Loucy (cell line): ENCODE measurements at regions not wholly inside any gene's neighbourhood (a gene's known extent, or its start where the extent isn't known, plus 50 kb on each side); places are given as distances from the start of the nearest gene placed in this dataset.
"Not testable (repeated sequence)": the region's sequence is repeated elsewhere in the genome, so short reads cannot be mapped to it uniquely, and the experiment has no call there.

ENCODE experiments used
- H2AFZ ChIP-seq: fragments of 200-600 bp; sonication (generic); 2 replicates; pipeline ENCODE4 v1.6.0; 2016; ENCODE audit warnings: antibody characterized with exemption, mild to moderate bottlenecking, low read length, moderate library complexity
- H3F3A ChIP-seq: fragments of 200-600 bp; 2 replicates; pipeline ENCODE4 v1.6.0; 2016; ENCODE audit warnings: antibody characterized with exemption, low read depth, mild to moderate bottlenecking
- H3K27me3 ChIP-seq: fragments of 200-600 bp; sonication (generic); 2 replicates; pipeline ENCODE4 v1.6.1; 2014; ENCODE audit warnings: low read length, mild to moderate bottlenecking; ENCODE audit not compliant: insufficient read depth, poor library complexity, severe bottlenecking
- H3K36me3 ChIP-seq: fragments of 200-600 bp; sonication (generic); 2 replicates; pipeline ENCODE4 v1.6.1; 2016; ENCODE audit warnings: low read length; ENCODE audit not compliant: insufficient read depth
- H3K4me1 ChIP-seq: fragments of 200-600 bp; sonication (generic); 2 replicates; pipeline ENCODE4 v1.5.1; 2014; ENCODE audit warnings: low read length, mild to moderate bottlenecking; ENCODE audit not compliant: insufficient read depth, poor library complexity, severe bottlenecking
- H3K4me2 ChIP-seq: fragments of 200-600 bp; sonication (generic); 2 replicates; pipeline ENCODE4 v1.6.0; 2014; ENCODE audit warnings: antibody characterized with exemption, low read length, low read depth, mild to moderate bottlenecking; ENCODE audit not compliant: poor library complexity, severe bottlenecking
- H3K4me3 ChIP-seq: fragments of 200-600 bp; sonication (generic); 2 replicates; pipeline ENCODE4 v1.5.1; 2014; ENCODE audit warnings: low read length, mild to moderate bottlenecking, mixed read lengths; ENCODE audit not compliant: poor library complexity, severe bottlenecking
- H3K79me2 ChIP-seq: fragments of 200-600 bp; sonication (generic); 2 replicates; pipeline ENCODE4 v1.6.1; 2014; ENCODE audit warnings: low read length; ENCODE audit not compliant: insufficient read depth
- H3K9ac ChIP-seq: fragments of 200-600 bp; sonication (generic); 2 replicates; pipeline ENCODE4 v1.6.0; 2014; ENCODE audit warnings: mild to moderate bottlenecking, low read depth, low read length, moderate library complexity; ENCODE audit not compliant: poor library complexity, severe bottlenecking
- H3K9me2 ChIP-seq: fragments of 200-600 bp; sonication (generic); replicated peaks from 2 replicates; pipeline ENCODE4 v1.6.1; 2016; ENCODE audit warnings: low read depth, low read length, mixed read lengths
- H3K9me3 ChIP-seq: fragments of 200-600 bp; sonication (generic); 2 replicates; pipeline ENCODE4 v1.6.1; 2014; ENCODE audit warnings: mild to moderate bottlenecking, antibody characterized with exemption, low read length, low read depth; ENCODE audit not compliant: insufficient read depth
- H4K20me1 ChIP-seq: fragments of 200-600 bp; sonication (generic); 2 replicates; pipeline ENCODE4 v1.6.0; 2014; ENCODE audit warnings: antibody characterized with exemption, low read length, mild to moderate bottlenecking; ENCODE audit not compliant: insufficient read depth, poor library complexity, severe bottlenecking
- EZH2phosphoT487 ChIP-seq: fragments of 200-600 bp; IDR thresholded peaks from 2 replicates; pipeline ENCODE4 v1.6.1; 2018; ENCODE audit warnings: antibody characterized with exemption, mild to moderate bottlenecking, moderate library complexity, borderline replicate concordance
- TF ChIP-seq, protein P1 (sequence below): fragments of 200-600 bp; sonication (generic); conservative IDR thresholded peaks from 2 replicates; pipeline ENCODE4 v1.5.1; 2014; ENCODE audit warnings: mild to moderate bottlenecking, antibody characterized with exemption, low read length

DNA sequence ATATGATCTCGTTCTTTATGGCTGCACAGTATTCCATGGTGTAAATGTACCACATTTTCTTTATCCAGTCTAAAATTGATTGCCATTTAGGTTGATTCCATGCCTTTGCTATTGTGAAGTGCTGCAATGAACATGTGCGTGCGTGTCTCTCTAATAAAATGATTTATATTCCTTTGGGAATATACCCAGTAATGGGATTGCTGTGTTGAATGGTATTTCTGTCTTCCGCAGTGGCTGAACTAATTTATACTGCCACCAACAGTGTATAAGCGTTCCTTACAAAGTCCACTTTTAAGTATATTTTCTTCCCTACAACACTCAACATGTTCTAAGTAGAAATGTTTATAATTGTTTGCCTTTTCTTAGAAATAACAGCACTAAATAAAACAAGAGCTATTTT is 521.9 kb downstream of the DTWD2 start:
- H2AFZ ChIP-seq, result no peak overlapping the region
- TF ChIP-seq EZH2phosphoT487, result no peak
- TF ChIP-seq, protein P1, sequence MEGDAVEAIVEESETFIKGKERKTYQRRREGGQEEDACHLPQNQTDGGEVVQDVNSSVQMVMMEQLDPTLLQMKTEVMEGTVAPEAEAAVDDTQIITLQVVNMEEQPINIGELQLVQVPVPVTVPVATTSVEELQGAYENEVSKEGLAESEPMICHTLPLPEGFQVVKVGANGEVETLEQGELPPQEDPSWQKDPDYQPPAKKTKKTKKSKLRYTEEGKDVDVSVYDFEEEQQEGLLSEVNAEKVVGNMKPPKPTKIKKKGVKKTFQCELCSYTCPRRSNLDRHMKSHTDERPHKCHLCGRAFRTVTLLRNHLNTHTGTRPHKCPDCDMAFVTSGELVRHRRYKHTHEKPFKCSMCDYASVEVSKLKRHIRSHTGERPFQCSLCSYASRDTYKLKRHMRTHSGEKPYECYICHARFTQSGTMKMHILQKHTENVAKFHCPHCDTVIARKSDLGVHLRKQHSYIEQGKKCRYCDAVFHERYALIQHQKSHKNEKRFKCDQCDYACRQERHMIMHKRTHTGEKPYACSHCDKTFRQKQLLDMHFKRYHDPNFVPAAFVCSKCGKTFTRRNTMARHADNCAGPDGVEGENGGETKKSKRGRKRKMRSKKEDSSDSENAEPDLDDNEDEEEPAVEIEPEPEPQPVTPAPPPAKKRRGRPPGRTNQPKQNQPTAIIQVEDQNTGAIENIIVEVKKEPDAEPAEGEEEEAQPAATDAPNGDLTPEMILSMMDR, result no peak
- H3F3A ChIP-seq, result no peaks in the 10 kb centered on the region
- H3K4me1 ChIP-seq, result no peaks in the 10 kb centered on the region
- H3K4me3 ChIP-seq, result no peak overlapping the region
- H3K9me2 ChIP-seq, result no peaks in the 10 kb centered on the region
- H3K27me3 ChIP-seq, result no peaks in the 10 kb centered on the region
- H3K9me3 ChIP-seq, result no peaks in the 10 kb centered on the region
- H4K20me1 ChIP-seq, result no peaks in the 10 kb centered on the region
- H3K79me2 ChIP-seq, result no peaks in the 10 kb centered on the region
- no peaks in the 10 kb centered on the region for H3K36me3 ChIP-seq
- H3K9ac ChIP-seq, result no peak overlapping the region
- H3K4me2 ChIP-seq, result no peak overlapping the region

DNA sequence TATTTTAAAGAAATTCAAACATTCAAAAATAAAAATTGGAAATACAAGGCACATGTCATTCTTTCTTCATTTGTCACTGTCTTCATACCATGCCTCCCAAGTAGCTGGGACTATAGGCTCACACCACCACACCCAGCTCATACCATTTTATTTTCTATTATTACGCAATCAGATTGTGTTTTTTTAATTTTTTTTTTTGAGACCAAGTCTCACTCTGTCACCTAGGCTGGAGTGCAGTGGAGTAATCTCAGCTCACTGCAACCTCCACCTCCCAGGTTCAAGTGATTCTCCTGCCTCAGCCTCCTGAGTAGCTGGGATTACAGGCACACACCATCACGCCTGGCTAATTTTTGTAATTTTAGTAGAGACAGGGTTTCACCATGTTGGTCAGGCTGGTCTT is 526.1 kb downstream of the DTWD2 start:
- H3K9me3 ChIP-seq, H3K79me2 ChIP-seq, H3K36me3 ChIP-seq, H3F3A ChIP-seq, H3K4me1 ChIP-seq, H3K4me3 ChIP-seq, H2AFZ ChIP-seq, H3K4me2 ChIP-seq, H4K20me1 ChIP-seq, H3K27me3 ChIP-seq, H3K9ac ChIP-seq, H3K9me2 ChIP-seq: not testable (repeated sequence)

DNA sequence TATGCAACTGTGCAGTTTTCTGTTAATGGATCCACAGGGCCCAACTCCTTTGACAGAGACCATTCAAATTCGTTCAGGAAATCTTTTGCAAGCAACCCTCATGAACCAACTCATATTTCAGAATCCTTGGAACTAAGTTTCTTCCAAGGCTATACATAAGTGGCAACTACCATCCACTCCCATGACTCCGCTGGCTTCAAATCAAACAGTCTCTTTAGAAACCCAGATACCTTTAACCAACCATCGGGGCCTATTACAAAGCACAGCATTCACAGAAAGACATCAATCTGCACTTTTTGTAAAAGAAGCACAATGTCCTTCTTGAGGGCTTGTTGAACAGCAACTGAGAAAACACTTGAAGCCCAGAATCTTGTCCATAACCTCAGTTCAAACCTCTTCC is 526.9 kb downstream of the DTWD2 start:
- Histone ChIP-seq H3K4me1 (no peaks in the 10 kb centered on the region), H3K9ac (no peak overlapping the region), H3K79me2 (no peaks in the 10 kb centered on the region), H2AFZ (no peak overlapping the region), H3F3A (no peaks in the 10 kb centered on the region), H4K20me1 (no peaks in the 10 kb centered on the region), H3K9me3 (no peaks in the 10 kb centered on the region), H3K9me2 (no peaks in the 10 kb centered on the region), H3K36me3 (no peaks in the 10 kb centered on the region), H3K4me3 (no peak overlapping the region), H3K4me2 (no peak overlapping the region), H3K27me3 (no peaks in the 10 kb centered on the region)
- no peak for TF ChIP-seq EZH2phosphoT487
- TF ChIP-seq, protein P1, result no peak

DNA sequence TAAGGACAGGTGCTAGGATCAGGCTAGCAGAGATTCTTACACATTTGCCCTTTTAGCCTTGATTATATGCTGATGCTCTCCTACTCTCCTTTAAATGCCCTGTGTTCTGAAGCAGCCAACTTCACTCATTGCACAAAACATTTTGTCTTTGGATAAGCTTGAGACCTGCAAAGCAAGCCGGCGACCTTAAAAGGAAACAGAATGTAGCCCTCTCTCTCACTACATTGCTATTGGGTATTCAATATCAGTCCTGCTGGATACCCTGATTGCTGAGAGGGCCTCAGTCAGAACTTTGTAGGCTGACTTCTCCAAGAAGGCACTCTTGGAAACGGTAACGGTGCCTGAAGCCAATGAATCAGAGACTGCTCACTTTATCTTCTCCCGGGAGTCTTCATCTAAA is 528.9 kb downstream of the DTWD2 start:
- no peaks in the 10 kb centered on the region for H4K20me1 ChIP-seq

More for the DNA sequence above, 528.9 kb downstream of the DTWD2 start:
- Histone ChIP-seq H3K4me2 (no peak overlapping the region), H3K79me2 (no peaks in the 10 kb centered on the region), H3K4me1 (no peaks in the 10 kb centered on the region), H3K4me3 (no peak overlapping the region), H3F3A (no peaks in the 10 kb centered on the region), H3K9me2 (no peaks in the 10 kb centered on the region), H3K9ac (no peak overlapping the region), H2AFZ (no peak overlapping the region), H3K36me3 (no peaks in the 10 kb centered on the region), H3K27me3 (no peaks in the 10 kb centered on the region), H3K9me3 (no peaks in the 10 kb centered on the region)
- no peak for TF ChIP-seq EZH2phosphoT487
- TF ChIP-seq, protein P1, result no peak
